ENCODE measurements at regions not wholly inside any gene's neighbourhood (a gene's known extent, or its start where the extent isn't known, plus 50 kb on each side); places are given as distances from the start of the nearest gene placed in this dataset.
"Not testable (repeated sequence)": the region's sequence is repeated elsewhere in the genome, so short reads cannot be mapped to it uniquely, and the experiment has no call there.

DNA sequence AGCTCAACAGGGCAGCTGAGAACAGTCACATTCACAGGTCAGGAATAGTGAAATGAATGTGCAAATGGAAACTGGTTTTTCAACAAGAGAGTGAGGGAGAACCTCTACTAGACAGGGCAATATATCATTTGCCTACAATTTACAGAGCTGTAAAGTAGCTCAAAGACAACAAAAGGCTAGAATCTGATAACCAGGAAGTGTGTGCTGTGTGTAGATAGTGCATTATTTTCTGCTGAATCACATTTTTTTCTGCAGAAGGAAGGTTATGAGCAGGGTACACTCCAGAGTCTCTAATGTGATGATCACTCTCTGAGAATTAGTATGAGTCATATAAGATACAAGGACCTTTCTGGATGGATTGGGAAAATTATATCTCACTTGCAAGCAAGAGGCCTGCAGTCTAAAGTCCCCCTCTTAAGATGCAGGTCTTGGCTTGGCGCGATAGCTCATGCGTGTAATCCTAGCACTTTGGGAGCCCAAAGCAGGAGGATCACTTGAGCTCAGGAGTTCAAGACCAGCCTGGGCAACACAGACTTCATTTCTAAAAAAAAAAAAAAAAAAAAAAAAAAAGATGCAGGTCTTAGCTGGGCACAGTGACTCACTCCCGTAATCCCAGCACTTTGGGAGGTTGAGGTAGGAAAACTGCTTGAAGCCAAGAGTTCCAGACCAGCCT, 59.9 kb upstream of the COBL start:
- no peak overlapping the region for H3K9ac ChIP-seq (ENCODE audit: low read length)
- no peaks in the 10 kb centered on the region for H4K20me1 ChIP-seq (ENCODE audit: insufficient read depth, low read length)
- no peaks in the 10 kb centered on the region for H3K36me3 Mint-ChIP-seq (ENCODE audit: low read depth, unreplicated experiment)
- H3K27ac ChIP-seq (ENCODE audit: low read depth, low read length), result no peak overlapping the region
- no peaks in the 10 kb centered on the region for H3K79me2 ChIP-seq (ENCODE audit: insufficient read depth, low read length)
- no peak overlapping the region for H3K4me3 Mint-ChIP-seq (ENCODE audit: unreplicated experiment)
- peak overlapping the region; percentile 38 for H3K4me2 ChIP-seq (ENCODE audit: low read length)
- H3K36me3 ChIP-seq (ENCODE audit: insufficient read depth, low read length), result no peaks in the 10 kb centered on the region
- no peaks in the 10 kb centered on the region for H3K9me3 ChIP-seq (ENCODE audit: insufficient read depth, low read depth, low read length)
- peak; percentile 79 for DNase-seq (ENCODE audit: low read depth)
- peaks cover 6% of the 10 kb centered on the region for H3K4me1 Mint-ChIP-seq (ENCODE audit: low read depth, unreplicated experiment)
- H3K9me3 Mint-ChIP-seq (ENCODE audit: unreplicated experiment), result peaks cover 2% of the 10 kb centered on the region
- no peak for TF ChIP-seq EZH2 (IDR thresholded peaks at IDR 0.05; ENCODE audit: insufficient read depth, low read length)
- TF ChIP-seq, protein P1, sequence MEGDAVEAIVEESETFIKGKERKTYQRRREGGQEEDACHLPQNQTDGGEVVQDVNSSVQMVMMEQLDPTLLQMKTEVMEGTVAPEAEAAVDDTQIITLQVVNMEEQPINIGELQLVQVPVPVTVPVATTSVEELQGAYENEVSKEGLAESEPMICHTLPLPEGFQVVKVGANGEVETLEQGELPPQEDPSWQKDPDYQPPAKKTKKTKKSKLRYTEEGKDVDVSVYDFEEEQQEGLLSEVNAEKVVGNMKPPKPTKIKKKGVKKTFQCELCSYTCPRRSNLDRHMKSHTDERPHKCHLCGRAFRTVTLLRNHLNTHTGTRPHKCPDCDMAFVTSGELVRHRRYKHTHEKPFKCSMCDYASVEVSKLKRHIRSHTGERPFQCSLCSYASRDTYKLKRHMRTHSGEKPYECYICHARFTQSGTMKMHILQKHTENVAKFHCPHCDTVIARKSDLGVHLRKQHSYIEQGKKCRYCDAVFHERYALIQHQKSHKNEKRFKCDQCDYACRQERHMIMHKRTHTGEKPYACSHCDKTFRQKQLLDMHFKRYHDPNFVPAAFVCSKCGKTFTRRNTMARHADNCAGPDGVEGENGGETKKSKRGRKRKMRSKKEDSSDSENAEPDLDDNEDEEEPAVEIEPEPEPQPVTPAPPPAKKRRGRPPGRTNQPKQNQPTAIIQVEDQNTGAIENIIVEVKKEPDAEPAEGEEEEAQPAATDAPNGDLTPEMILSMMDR (IDR thresholded peaks at IDR 0.05; ENCODE audit: insufficient read depth, low read depth, low read length), result no peak
- no peak overlapping the region for H3K4me3 ChIP-seq (ENCODE audit: insufficient read depth, low read depth, low read length)
- H3K27me3 ChIP-seq (ENCODE audit: insufficient read depth, low read length), result no peaks in the 10 kb centered on the region
- H2AFZ ChIP-seq (ENCODE audit: low read depth, low read length), result no peak overlapping the region
- no peaks in the 10 kb centered on the region for H3K4me1 ChIP-seq (ENCODE audit: insufficient read depth, low read length)
- H3K27ac Mint-ChIP-seq (ENCODE audit: unreplicated experiment), result no peak overlapping the region
- H3K27me3 Mint-ChIP-seq (ENCODE audit: low read depth, unreplicated experiment), result peaks cover 4% of the 10 kb centered on the region
- FAIRE-seq, result no peak

DNA sequence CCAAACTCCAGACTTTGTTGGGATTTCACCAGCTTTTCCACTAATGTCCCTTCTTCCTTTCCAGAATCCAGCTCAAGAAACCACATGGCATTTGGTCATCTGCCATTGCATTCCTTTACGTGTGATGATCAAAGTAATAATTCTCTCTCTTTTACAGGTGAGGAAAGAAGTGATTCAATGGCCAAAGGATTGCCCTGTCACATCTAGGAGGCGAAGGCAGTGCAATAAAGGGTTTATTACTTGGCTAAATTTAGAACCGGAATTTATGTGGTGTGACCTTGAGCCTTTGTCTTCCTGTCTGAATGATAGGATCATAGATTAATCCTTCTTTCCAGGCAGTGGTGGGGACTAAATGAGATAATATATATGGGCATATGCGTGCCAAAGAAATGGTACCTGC, 58.3 kb upstream of the COBL start:
- H3K36me3 Mint-ChIP-seq (ENCODE audit: low read depth, unreplicated experiment), result no peaks in the 10 kb centered on the region
- peaks cover 6% of the 10 kb centered on the region for H3K4me1 Mint-ChIP-seq (ENCODE audit: low read depth, unreplicated experiment)
- Histone ChIP-seq H3K36me3 (ENCODE audit: insufficient read depth, low read length) (no peaks in the 10 kb centered on the region), H3K9me3 (ENCODE audit: insufficient read depth, low read depth, low read length) (no peaks in the 10 kb centered on the region), H3K27ac (ENCODE audit: low read depth, low read length) (no peak overlapping the region), H3K4me2 (ENCODE audit: low read length) (no peak overlapping the region), H4K20me1 (ENCODE audit: insufficient read depth, low read length) (no peaks in the 10 kb centered on the region), H2AFZ (ENCODE audit: low read depth, low read length) (no peak overlapping the region), H3K27me3 (ENCODE audit: insufficient read depth, low read length) (no peaks in the 10 kb centered on the region), H3K4me1 (ENCODE audit: insufficient read depth, low read length) (no peaks in the 10 kb centered on the region), H3K9ac (ENCODE audit: low read length) (no peak overlapping the region), H3K4me3 (ENCODE audit: insufficient read depth, low read depth, low read length) (no peak overlapping the region), H3K79me2 (ENCODE audit: insufficient read depth, low read length) (no peaks in the 10 kb centered on the region)
- DNase-seq (ENCODE audit: low read depth) (no peak), FAIRE-seq (no peak)
- peaks cover 2% of the 10 kb centered on the region for H3K9me3 Mint-ChIP-seq (ENCODE audit: unreplicated experiment)
- H3K27me3 Mint-ChIP-seq (ENCODE audit: low read depth, unreplicated experiment), result peaks cover 2% of the 10 kb centered on the region
- H3K4me3 Mint-ChIP-seq (ENCODE audit: unreplicated experiment), result no peak overlapping the region
- H3K27ac Mint-ChIP-seq (ENCODE audit: unreplicated experiment), result no peak overlapping the region
- no peak for TF ChIP-seq EZH2 (IDR thresholded peaks at IDR 0.05; ENCODE audit: insufficient read depth, low read length)
- TF ChIP-seq, protein P1 (IDR thresholded peaks at IDR 0.05; ENCODE audit: insufficient read depth, low read depth, low read length), result no peak

DNA sequence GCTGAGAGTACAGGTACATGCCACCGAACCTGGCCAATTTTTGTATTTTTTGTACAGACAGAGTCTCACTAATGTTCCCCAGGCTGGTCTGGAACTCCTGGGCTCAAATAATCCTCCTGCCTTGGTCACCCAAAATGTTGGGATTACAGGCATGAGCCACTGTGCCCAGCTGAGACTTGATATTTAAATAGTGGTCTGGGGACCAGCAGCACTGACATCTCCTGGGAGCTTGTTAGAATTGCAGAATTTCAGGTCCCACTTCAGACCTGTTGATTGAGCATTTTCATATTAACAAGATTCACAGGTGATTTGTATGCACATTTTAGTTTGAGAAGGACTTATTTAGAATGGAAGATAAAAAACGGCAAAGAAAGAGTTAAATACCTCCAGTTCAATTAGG, 57.0 kb upstream of the COBL start:
- not testable (repeated sequence) for H3K9me3 Mint-ChIP-seq (ENCODE audit: unreplicated experiment); H3K9me3 ChIP-seq (ENCODE audit: insufficient read depth, low read depth, low read length); H3K36me3 Mint-ChIP-seq (ENCODE audit: low read depth, unreplicated experiment); DNase-seq (ENCODE audit: low read depth); H3K4me2 ChIP-seq (ENCODE audit: low read length); H3K4me1 Mint-ChIP-seq (ENCODE audit: low read depth, unreplicated experiment); H3K27ac Mint-ChIP-seq (ENCODE audit: unreplicated experiment); H3K4me3 ChIP-seq (ENCODE audit: insufficient read depth, low read depth, low read length); H4K20me1 ChIP-seq (ENCODE audit: insufficient read depth, low read length); FAIRE-seq; H3K4me1 ChIP-seq (ENCODE audit: insufficient read depth, low read length); H3K79me2 ChIP-seq (ENCODE audit: insufficient read depth, low read length); H3K4me3 Mint-ChIP-seq (ENCODE audit: unreplicated experiment); H3K36me3 ChIP-seq (ENCODE audit: insufficient read depth, low read length); H2AFZ ChIP-seq (ENCODE audit: low read depth, low read length); H3K27me3 ChIP-seq (ENCODE audit: insufficient read depth, low read length); H3K27me3 Mint-ChIP-seq (ENCODE audit: low read depth, unreplicated experiment); H3K9ac ChIP-seq (ENCODE audit: low read length); H3K27ac ChIP-seq (ENCODE audit: low read depth, low read length)

Measured in astrocyte (in vitro differentiated cells and primary cell).